ENCODE measurements at regions not wholly inside any gene's neighbourhood (a gene's known extent, or its start where the extent isn't known, plus 50 kb on each side); places are given as distances from the start of the nearest gene placed in this dataset.
A peak's percentile ranks its signal among the peaks of the same experiment; 100 is the strongest.
"Not testable (repeated sequence)": the region's sequence is repeated elsewhere in the genome, so short reads cannot be mapped to it uniquely, and the experiment has no call there.

GRCh38 chr16:51543971-51544370 lies 392.9 kb upstream of the SALL1 start:
- no peak for DNase-seq (ENCODE audit: low spot score)

GRCh38 chr16:51542981-51543815 lies 392.1 kb upstream of the SALL1 start:
- DNase-seq (ENCODE audit: low spot score) = no peak

- DNase-seq (ENCODE audit: low spot score) = no peak
Observed at GRCh38 chr16:51540259-51540658, 389.2 kb upstream of the SALL1 start.

- no peak for DNase-seq (ENCODE audit: low spot score)
Observed at GRCh38 chr16:51538707-51539498, 387.8 kb upstream of the SALL1 start.

GRCh38 chr16:51535591-51535990 lies 384.5 kb upstream of the SALL1 start:
- DNase-seq (ENCODE audit: low spot score) = no peak

GRCh38 chr16:51532551-51532950 lies 381.5 kb upstream of the SALL1 start:
- DNase-seq (ENCODE audit: low spot score) = no peak

- no peak for DNase-seq (ENCODE audit: low spot score)
Observed at GRCh38 chr16:51531271-51531670, 380.2 kb upstream of the SALL1 start.

GRCh38 chr16:51527349-51527748 lies 376.3 kb upstream of the SALL1 start:
- no peak for DNase-seq (ENCODE audit: low spot score)

- no peak for DNase-seq (ENCODE audit: low spot score)
Observed at GRCh38 chr16:51526621-51527020, 375.6 kb upstream of the SALL1 start.

- peak; percentile 63 for DNase-seq (ENCODE audit: low spot score)
Observed at GRCh38 chr16:51524555-51525373, 373.7 kb upstream of the SALL1 start.

GRCh38 chr16:51524070-51524469 lies 373.0 kb upstream of the SALL1 start:
- DNase-seq (ENCODE audit: low spot score) = no peak

GRCh38 chr16:51523400-51523799 lies 372.3 kb upstream of the SALL1 start:
- no peak for DNase-seq (ENCODE audit: low spot score)

GRCh38 chr16:51522902-51523301 lies 371.8 kb upstream of the SALL1 start:
- DNase-seq (ENCODE audit: low spot score) = no peak

- not testable (repeated sequence) for DNase-seq (ENCODE audit: low spot score)
Observed at GRCh38 chr16:51516960-51517359, 365.9 kb upstream of the SALL1 start.

- DNase-seq (ENCODE audit: low spot score) = no peak
Observed at GRCh38 chr16:51510416-51510815, 359.3 kb upstream of the SALL1 start.

- no peak for DNase-seq (ENCODE audit: low spot score)
Observed at GRCh38 chr16:51509336-51509735, 358.3 kb upstream of the SALL1 start.

- no peak for DNase-seq (ENCODE audit: low spot score)
Observed at GRCh38 chr16:51508490-51509212, 357.6 kb upstream of the SALL1 start.

- no peak for DNase-seq (ENCODE audit: low spot score)
Observed at GRCh38 chr16:51507286-51507685, 356.2 kb upstream of the SALL1 start.

GRCh38 chr16:51500306-51500705 lies 349.2 kb upstream of the SALL1 start:
- DNase-seq (ENCODE audit: low spot score) = no peak

GRCh38 chr16:51497541-51498211 lies 346.6 kb upstream of the SALL1 start:
- no peak for DNase-seq (ENCODE audit: low spot score)

- DNase-seq (ENCODE audit: low spot score) = no peak
Observed at GRCh38 chr16:51490866-51491265, 339.8 kb upstream of the SALL1 start.
